AG09309 (cell line): ENCODE measurements at regions not wholly inside any gene's neighbourhood (a gene's known extent, or its start where the extent isn't known, plus 50 kb on each side); places are given as distances from the start of the nearest gene placed in this dataset.

Experiments
- DNase-seq: peaks from one replicate; pipeline ENCODE4 v3.0.0-alpha.2; 2010; ENCODE audit warnings: low read depth
- H3K4me3 ChIP-seq: 2 replicates; pipeline ENCODE4 v1.5.1; 2011; ENCODE audit warnings: mild to moderate bottlenecking, low read depth, low read length, moderate library complexity; ENCODE audit not compliant: control insufficient read depth
- CTCF ChIP-seq: IDR thresholded peaks from 2 replicates; pipeline ENCODE4 v1.5.1; 2011; ENCODE audit warnings: mild to moderate bottlenecking, low read depth, low read length, inconsistent platforms; ENCODE audit not compliant: insufficient read depth, control insufficient read depth; ENCODE audit errors: missing control alignments

DNA sequence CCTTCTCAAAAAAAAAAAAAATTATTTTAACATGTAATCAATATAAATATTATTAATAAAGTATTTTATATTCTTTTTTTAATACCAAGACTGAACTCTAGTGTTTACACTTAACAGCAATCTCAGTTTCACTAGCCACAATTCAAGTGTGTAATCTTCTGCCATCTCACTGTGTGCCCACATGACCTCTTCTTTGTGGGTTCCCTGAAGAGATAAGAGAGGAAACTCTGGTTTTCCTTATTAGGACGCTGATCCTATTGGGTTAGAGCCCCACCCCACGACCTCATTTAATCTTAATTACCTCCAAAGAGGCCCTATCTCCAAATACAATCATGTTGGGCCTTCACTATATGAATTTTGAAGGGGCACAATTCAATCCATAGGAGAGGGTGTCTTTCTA is 177.6 kb downstream of the STK31 start:
- no peak for TF ChIP-seq CTCF
- no peak overlapping the region for H3K4me3 ChIP-seq

DNA sequence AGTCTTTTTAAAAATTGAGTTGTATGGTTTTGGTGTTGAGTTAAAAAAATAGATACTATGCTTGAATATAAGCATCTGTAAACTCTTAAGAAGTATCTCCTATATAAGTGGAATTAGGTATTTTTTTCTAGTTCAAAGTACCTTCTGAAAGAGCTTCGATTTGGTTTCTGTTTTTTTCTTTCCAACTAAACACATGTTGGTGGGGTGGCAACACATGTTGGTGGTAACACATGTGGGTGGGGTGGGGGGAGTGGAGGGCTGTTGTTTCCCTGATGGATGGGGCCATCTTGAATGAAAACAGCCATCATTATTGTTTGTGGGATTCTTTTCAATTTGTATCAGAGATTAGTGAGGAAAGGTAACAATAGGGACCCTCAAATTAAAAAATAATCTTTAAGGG is 178.9 kb downstream of the STK31 start:
- no peak for DNase-seq
- no peak for TF ChIP-seq CTCF
- H3K4me3 ChIP-seq: no peak overlapping the region

More for the DNA sequence above, 177.6 kb downstream of the STK31 start:
- no peak for DNase-seq

- no peak for TF ChIP-seq CTCF
- no peak overlapping the region for H3K4me3 ChIP-seq
- no peak for DNase-seq
These were observed 179.5 kb downstream of the STK31 start for GRCh38 chr7:23889566-23889965.

DNA sequence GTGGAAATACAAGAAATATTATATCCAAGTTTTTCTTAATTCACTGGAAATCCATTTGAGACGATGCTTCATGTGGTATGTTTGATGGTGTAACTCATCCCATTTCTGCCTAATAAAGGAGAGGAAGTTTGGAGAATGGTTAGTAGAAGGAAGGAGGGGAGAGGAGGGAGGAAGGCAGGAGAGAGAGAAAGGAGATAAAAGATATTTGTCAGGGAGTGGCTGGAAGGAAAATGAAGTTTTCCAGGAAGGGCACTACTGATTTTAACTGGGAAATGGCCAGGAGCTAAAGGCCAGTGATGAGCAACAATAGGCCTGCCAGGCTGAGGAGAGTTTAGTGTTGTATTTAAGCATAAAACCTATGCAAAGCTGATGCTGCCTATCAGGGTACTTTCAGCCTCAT is 182.0 kb downstream of the STK31 start:
- no peak for TF ChIP-seq CTCF
- no peak overlapping the region for H3K4me3 ChIP-seq
- no peak for DNase-seq

- no peak overlapping the region for H3K4me3 ChIP-seq
- peak; percentile 55 for DNase-seq
- TF ChIP-seq CTCF: no peak
These were observed 183.3 kb downstream of the STK31 start for GRCh38 chr7:23893176-23893941.

DNA sequence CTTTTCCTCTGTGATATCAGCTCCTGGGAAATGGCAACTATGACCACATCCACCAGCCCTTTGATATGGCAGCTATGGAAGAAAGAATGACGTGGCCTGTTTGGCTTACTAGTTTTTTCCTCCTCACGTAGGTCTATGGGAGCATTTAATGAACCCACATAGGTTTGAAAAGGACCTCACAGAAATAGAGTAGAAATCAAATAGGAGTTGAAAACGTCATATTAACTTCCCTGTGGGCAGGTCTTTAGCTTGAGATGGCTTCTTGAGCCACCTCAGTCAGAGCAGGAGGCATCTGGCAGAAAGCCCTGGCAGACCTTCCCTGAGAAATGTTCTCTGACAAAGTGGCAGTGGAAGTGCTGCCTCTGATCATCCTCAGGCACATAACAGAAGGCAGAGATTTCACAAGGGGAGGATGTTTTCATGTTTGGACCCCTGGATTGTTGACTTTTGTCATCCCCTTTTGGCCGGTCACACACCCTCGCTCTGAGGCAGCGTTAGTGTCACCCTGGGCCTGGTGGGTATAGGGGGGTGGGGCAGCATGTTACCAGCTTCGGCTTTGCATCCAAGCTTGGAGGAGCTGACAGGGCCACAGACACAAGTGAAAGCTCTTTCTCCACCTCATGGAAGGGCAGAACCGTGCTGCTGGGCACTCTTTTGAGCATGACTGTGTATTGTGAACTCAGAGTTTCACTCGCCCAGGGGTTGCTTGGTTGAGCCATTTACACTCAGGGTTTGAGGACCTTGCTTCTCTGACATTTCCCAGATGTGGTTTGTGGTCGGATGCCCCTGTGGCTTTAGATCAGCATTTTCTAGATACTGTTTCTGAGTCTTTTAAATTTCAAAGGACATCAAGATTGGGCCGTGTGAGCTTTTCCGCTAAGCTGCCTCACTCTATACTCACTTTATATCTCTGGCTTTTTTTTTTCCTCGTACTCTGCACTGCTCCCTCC is 184.2 kb downstream of the STK31 start:
- TF ChIP-seq CTCF: no peak
- H3K4me3 ChIP-seq: no peak overlapping the region
- DNase-seq: no peak
